SK-N-SH treated with all-trans-retinoic acid at 6 μM for 48 hours (cell line): ENCODE measurements at regions not wholly inside any gene's neighbourhood (a gene's known extent, or its start where the extent isn't known, plus 50 kb on each side); places are given as distances from the start of the nearest gene placed in this dataset.
"Not testable (repeated sequence)": the region's sequence is repeated elsewhere in the genome, so short reads cannot be mapped to it uniquely, and the experiment has no call there.

Experiments
- ATAC-seq: fragments of 200-7000 bp; cut with Tn5 transposase; 3 replicates; pipeline ENCODE4 v1.9.1; 2020; ENCODE audit warnings: mild to moderate bottlenecking, moderate library complexity

GRCh38 chr1:16794609-16795008 lies 54.3 kb downstream of the RNU1-4 start:
- ATAC-seq = not testable (repeated sequence)

GRCh38 chr1:16795119-16795518 lies 54.8 kb downstream of the RNU1-4 start:
- not testable (repeated sequence) for ATAC-seq

GRCh38 chr1:16796179-16796578 lies 55.9 kb downstream of the RNU1-4 start:
- ATAC-seq = not testable (repeated sequence)

GRCh38 chr1:16796625-16797046 lies 56.3 kb downstream of the RNU1-4 start:
- ATAC-seq = peak; percentile 25; the same call in 1 of the 3 replicates

- ATAC-seq = not testable (repeated sequence)
These were observed 56.7 kb downstream of the RNU1-4 start for GRCh38 chr1:16797065-16797464.

GRCh38 chr1:16798050-16798449 lies 57.7 kb downstream of the RNU1-4 start:
- peak; percentile 26; the same call in 1 of the 3 replicates for ATAC-seq
